Liver (tissue), 3 donors: ENCODE measurements at regions not wholly inside any gene's neighbourhood (a gene's known extent, or its start where the extent isn't known, plus 50 kb on each side); places are given as distances from the start of the nearest gene placed in this dataset.

Experiments used
- GABPA ChIP-seq, 2 donors: IDR thresholded peaks in 1 of 2; conservative IDR thresholded peaks in 1 of 2; 2 replicates each; pipeline ENCODE4 v1.6.1; 2016; ENCODE audit warnings: antibody characterized with exemption in 2 of 2, mild to moderate bottlenecking in 1 of 2, moderate library complexity in 1 of 2
- JUND ChIP-seq, 2 donors: IDR thresholded peaks; 2 replicates each; pipeline ENCODE4 v1.6.1; 2016; ENCODE audit warnings: antibody characterized with exemption in 2 of 2
- NR2F2 ChIP-seq: IDR thresholded peaks from 2 replicates; pipeline ENCODE4 v1.6.1; 2016; ENCODE audit warnings: antibody characterized with exemption
- TF ChIP-seq, protein P1 (sequence below): fragments of 150-350 bp; IDR thresholded peaks from 2 replicates; pipeline ENCODE4 v1.5.1; 2017; ENCODE audit warnings: improper control_type of control experiment, low read depth, low read length; ENCODE audit not compliant: missing input control
- donor health status: healthy.
- donor health status: healthy.

DNA sequence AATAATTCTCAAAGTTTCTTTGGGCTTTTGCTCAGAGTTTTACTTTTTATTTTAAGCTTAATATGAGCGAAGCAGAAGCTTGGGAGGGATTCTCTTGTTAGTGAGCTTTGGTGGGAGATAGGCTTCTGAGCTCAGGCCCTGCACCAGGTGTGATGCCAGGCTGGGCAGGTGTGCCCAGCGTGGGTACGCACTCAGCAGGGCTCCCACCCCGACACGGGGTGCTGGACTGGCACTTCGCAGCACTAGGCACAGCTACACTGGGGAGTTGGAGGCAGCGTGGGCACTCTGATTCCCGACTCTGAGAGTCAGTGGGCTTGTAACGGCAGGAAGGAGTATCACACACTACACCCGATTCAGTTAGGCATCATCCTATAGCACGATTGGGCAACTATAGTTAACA lies 244.0 kb downstream of the KLF13 start:
- TF ChIP-seq NR2F2 = no peak
- TF ChIP-seq, protein P1, sequence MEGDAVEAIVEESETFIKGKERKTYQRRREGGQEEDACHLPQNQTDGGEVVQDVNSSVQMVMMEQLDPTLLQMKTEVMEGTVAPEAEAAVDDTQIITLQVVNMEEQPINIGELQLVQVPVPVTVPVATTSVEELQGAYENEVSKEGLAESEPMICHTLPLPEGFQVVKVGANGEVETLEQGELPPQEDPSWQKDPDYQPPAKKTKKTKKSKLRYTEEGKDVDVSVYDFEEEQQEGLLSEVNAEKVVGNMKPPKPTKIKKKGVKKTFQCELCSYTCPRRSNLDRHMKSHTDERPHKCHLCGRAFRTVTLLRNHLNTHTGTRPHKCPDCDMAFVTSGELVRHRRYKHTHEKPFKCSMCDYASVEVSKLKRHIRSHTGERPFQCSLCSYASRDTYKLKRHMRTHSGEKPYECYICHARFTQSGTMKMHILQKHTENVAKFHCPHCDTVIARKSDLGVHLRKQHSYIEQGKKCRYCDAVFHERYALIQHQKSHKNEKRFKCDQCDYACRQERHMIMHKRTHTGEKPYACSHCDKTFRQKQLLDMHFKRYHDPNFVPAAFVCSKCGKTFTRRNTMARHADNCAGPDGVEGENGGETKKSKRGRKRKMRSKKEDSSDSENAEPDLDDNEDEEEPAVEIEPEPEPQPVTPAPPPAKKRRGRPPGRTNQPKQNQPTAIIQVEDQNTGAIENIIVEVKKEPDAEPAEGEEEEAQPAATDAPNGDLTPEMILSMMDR = no peak
- no peak for TF ChIP-seq GABPA (IDR thresholded peaks at IDR 0.05 in 1 of 2, conservative IDR thresholded peaks at IDR 0.05 in 1 of 2)
- no peak for TF ChIP-seq JUND (IDR thresholded peaks at IDR 0.05)
